MCF 10A (cell line): ENCODE measurements at regions not wholly inside any gene's neighbourhood (a gene's known extent, or its start where the extent isn't known, plus 50 kb on each side); places are given as distances from the start of the nearest gene placed in this dataset.

Experiments
- BruUV-seq: library from RNA; stranded (reverse); fragments of 400-500 nt; replicated peaks from 2 replicates; lab custom pipeline; 2021; lab: Mats Ljungman, UMichigan
- CTCF ChIA-PET: fragments of 300-600 bp; sonication (Branson Sonifier 250); formaldehyde crosslinking; extraction: SDS; loops from one replicate; lab custom pipeline; 2021; ENCODE audit warnings: antibody characterized with exemption, inconsistent platforms; lab: Yijun Ruan, JAX
- POLR2A ChIA-PET: fragments of 300-600, 350-650 bp; sonication (Branson Sonifier 250); formaldehyde crosslinking; extraction: SDS; loops from one replicate; lab custom pipeline; 2020; ENCODE audit warnings: antibody characterized with exemption, inconsistent platforms; lab: Yijun Ruan, JAX
- DNase-seq: peaks from one replicate; pipeline ENCODE4 v3.0.0-alpha.2; 2018; ENCODE audit not compliant: unreplicated experiment
- H3K27ac Mint-ChIP-seq: one replicate; pipeline ENCODE4 v1.8.0; 2022; ENCODE audit warnings: mild to moderate bottlenecking, low read depth, mixed read lengths; ENCODE audit not compliant: unreplicated experiment
- H3K27me3 Mint-ChIP-seq: one replicate; pipeline ENCODE4 v1.8.0; 2022; ENCODE audit warnings: mixed read lengths; ENCODE audit not compliant: insufficient read depth, unreplicated experiment
- H3K36me3 Mint-ChIP-seq: one replicate; pipeline ENCODE4 v1.8.0; 2022; ENCODE audit warnings: mild to moderate bottlenecking, moderate library complexity, mixed read lengths; ENCODE audit not compliant: insufficient read depth, unreplicated experiment
- H3K4me1 Mint-ChIP-seq: one replicate; pipeline ENCODE4 v1.8.0; 2022; ENCODE audit warnings: mixed read lengths; ENCODE audit not compliant: insufficient read depth, unreplicated experiment
- H3K4me3 Mint-ChIP-seq: one replicate; pipeline ENCODE4 v1.8.0; 2022; ENCODE audit warnings: mild to moderate bottlenecking, moderate library complexity, mixed read lengths; ENCODE audit not compliant: unreplicated experiment
- H3K9me3 Mint-ChIP-seq: one replicate; pipeline ENCODE4 v1.8.0; 2022; ENCODE audit warnings: mixed read lengths; ENCODE audit not compliant: unreplicated experiment
- CTCF ChIP-seq: fragments of 200-600 bp; IDR thresholded peaks from one replicate; pipeline ENCODE4 v1.8.0; 2022; ENCODE audit warnings: antibody characterized with exemption, mild to moderate bottlenecking; ENCODE audit not compliant: unreplicated experiment
- intact Hi-C: fragments of 100-400 bp; cut with micrococcal nuclease; formaldehyde crosslinking; loops from 2 replicates; pipeline ENCODE4 v1.14.1; 2022

- Mint-ChIP-seq H3K36me3 (peaks cover 4% of the 10 kb centered on the region), H3K27ac (no peak overlapping the region), H3K4me1 (no peaks in the 10 kb centered on the region), H3K9me3 (no peaks in the 10 kb centered on the region), H3K4me3 (no peak overlapping the region), H3K27me3 (peaks cover 84% of the 10 kb centered on the region)
- no TSS peak for BruUV-seq
- no peak for TF ChIP-seq CTCF
- no peak for DNase-seq
- intact Hi-C loops = no loop called here
- ChIA-PET POLR2A (interaction anchor here (0.7 kb wide), 1 partner anchor 15 kb away, joined by 3 read pairs; no protein-coding TSS in a partner anchor), CTCF (interaction anchor here (0.5 to 2.3 kb wide), 4 partner anchors 9 to 211 kb away, joined by 3 to 11 read pairs (median 6); no protein-coding TSS in a partner anchor)
Observed at GRCh38 chr6:16973545-16974386, 128.1 kb upstream of the STMND1 start.

GRCh38 chr6:16973051-16973450 is 128.8 kb upstream of the STMND1 start:
- DNase-seq = no peak
- ChIA-PET POLR2A (no interaction called here), CTCF (interaction anchor here (1.1 to 1.5 kb wide), 2 partner anchors 9 to 210 kb away, joined by 3 to 6 read pairs; no protein-coding TSS in a partner anchor)
- Mint-ChIP-seq H3K9me3 (no peaks in the 10 kb centered on the region), H3K36me3 (peaks cover 4% of the 10 kb centered on the region), H3K4me1 (no peaks in the 10 kb centered on the region), H3K4me3 (no peak overlapping the region), H3K27me3 (peaks cover 80% of the 10 kb centered on the region), H3K27ac (no peak overlapping the region)
- no peak for TF ChIP-seq CTCF
- intact Hi-C loops = no loop called here
- BruUV-seq = no TSS peak

GRCh38 chr6:16972535-16972934 is 129.3 kb upstream of the STMND1 start:
- Mint-ChIP-seq H3K36me3 (peaks cover 4% of the 10 kb centered on the region), H3K4me1 (no peaks in the 10 kb centered on the region), H3K27me3 (peaks cover 74% of the 10 kb centered on the region), H3K4me3 (no peak overlapping the region), H3K27ac (no peak overlapping the region), H3K9me3 (no peaks in the 10 kb centered on the region)
- ChIA-PET CTCF (interaction anchor here (1.1 kb wide), 1 partner anchor 8 kb away, joined by 3 read pairs; no protein-coding TSS in a partner anchor), POLR2A (no interaction called here)
- TF ChIP-seq CTCF = no peak
- intact Hi-C loops = no loop called here
- no peak for DNase-seq
- BruUV-seq = no TSS peak
